Keratinocyte (primary cell): ENCODE measurements at regions not wholly inside any gene's neighbourhood (a gene's known extent, or its start where the extent isn't known, plus 50 kb on each side); places are given as distances from the start of the nearest gene placed in this dataset.
"Not testable (repeated sequence)": the region's sequence is repeated elsewhere in the genome, so short reads cannot be mapped to it uniquely, and the experiment has no call there.

Experiments used
- DNase-seq: peaks from one replicate; pipeline ENCODE4 v3.0.0-alpha.2; 2011; ENCODE audit warnings: low read depth, missing footprints, low spot score
- FAIRE-seq: peaks from 2 replicates; lab custom pipeline; 2011; peaks lifted over from hg19 to GRCh38; lab: Jason Lieb, UNC
- H2AFZ ChIP-seq: 2 replicates; pipeline ENCODE4 v1.6.0; 2012; ENCODE audit warnings: low read length, control low read depth, inconsistent platforms; ENCODE audit not compliant: control insufficient read depth
- H3K27ac ChIP-seq: 2 replicates; pipeline ENCODE4 v1.5.1; 2011; ENCODE audit warnings: low read length; ENCODE audit not compliant: control insufficient read depth, insufficient read depth
- H3K27me3 ChIP-seq: 3 replicates; pipeline ENCODE4 v1.6.0; 2011; ENCODE audit warnings: low read length; ENCODE audit not compliant: control insufficient read depth, insufficient read depth; ENCODE audit errors: extremely low read depth
- H3K36me3 ChIP-seq, 2 experiments: 2 replicates in 1 of 2; 3 replicates in 1 of 2; pipeline ENCODE4 v1.5.1; 2011; ENCODE audit warnings: low read length in 2 of 2, mild to moderate bottlenecking in 1 of 2; ENCODE audit not compliant: control insufficient read depth in 2 of 2, insufficient read depth in 2 of 2; ENCODE audit errors: extremely low read depth in 1 of 2
- H3K4me1 ChIP-seq: 3 replicates; pipeline ENCODE4 v1.5.1; 2011; ENCODE audit warnings: low read length; ENCODE audit not compliant: control insufficient read depth, insufficient read depth; ENCODE audit errors: extremely low read depth
- H3K4me2 ChIP-seq: 3 replicates; pipeline ENCODE4 v1.6.0; 2011; ENCODE audit warnings: low read depth, low read length; ENCODE audit not compliant: control insufficient read depth, insufficient read depth; ENCODE audit errors: extremely low read depth
- H3K4me3 ChIP-seq, 3 experiments: fragments of 200-600 bp in 1 of 3; sonication (generic) in 1 of 3; 2 replicates in 2 of 3; 3 replicates in 1 of 3; pipeline ENCODE4 v1.5.1; 2011 to 2016; ENCODE audit warnings: low read length in 3 of 3, mild to moderate bottlenecking in 3 of 3, control low read depth in 2 of 3, inconsistent platforms in 1 of 3, low read depth in 1 of 3, mixed read lengths in 1 of 3, mixed run types in 1 of 3, moderate library complexity in 1 of 3; ENCODE audit not compliant: control insufficient read depth in 2 of 3, insufficient read depth in 2 of 3; ENCODE audit errors: extremely low read depth in 1 of 3
- H3K79me2 ChIP-seq: 2 replicates; pipeline ENCODE4 v1.6.0; 2012; ENCODE audit warnings: low read length; ENCODE audit not compliant: control insufficient read depth, insufficient read depth
- H3K9ac ChIP-seq: 3 replicates; pipeline ENCODE4 v1.6.0; 2011; ENCODE audit warnings: low read length; ENCODE audit not compliant: control insufficient read depth, insufficient read depth; ENCODE audit errors: extremely low read depth
- H3K9me1 ChIP-seq: 3 replicates; pipeline ENCODE4 v1.6.0; 2011; ENCODE audit warnings: low read length; ENCODE audit not compliant: control insufficient read depth, insufficient read depth; ENCODE audit errors: extremely low read depth
- H3K9me3 ChIP-seq: 2 replicates; pipeline ENCODE4 v1.5.1; 2012; ENCODE audit warnings: low read depth, low read length; ENCODE audit not compliant: control insufficient read depth
- H4K20me1 ChIP-seq: 3 replicates; pipeline ENCODE4 v1.6.0; 2011; ENCODE audit warnings: low read length; ENCODE audit not compliant: control insufficient read depth, insufficient read depth; ENCODE audit errors: extremely low read depth
- dilution Hi-C: fragments of 300-500 bp; cut with MboI; formaldehyde crosslinking; loops from one replicate; pipeline ENCODE4 v1.7.0; 2020; ENCODE audit warnings: low sequenced_read_pairs; ENCODE audit not compliant: extremely low pct_ligation_motif_present

- DNase-seq, H3K4me2 ChIP-seq, H3K27ac ChIP-seq, H4K20me1 ChIP-seq, H3K9ac ChIP-seq, FAIRE-seq, dilution Hi-C loops, H3K4me1 ChIP-seq, H2AFZ ChIP-seq, H3K36me3 ChIP-seq, H3K79me2 ChIP-seq, H3K9me1 ChIP-seq, H3K9me3 ChIP-seq, H3K4me3 ChIP-seq, H3K27me3 ChIP-seq: not testable (repeated sequence)
These were observed 157.9 kb downstream of the GOLGA6L4 start for GRCh38 chr15:84393386-84393936.

GRCh38 chr15:84393966-84394365 is 158.4 kb downstream of the GOLGA6L4 start:
- H3K27ac ChIP-seq, H3K9me3 ChIP-seq, dilution Hi-C loops, DNase-seq, H3K4me3 ChIP-seq, H3K36me3 ChIP-seq, H3K79me2 ChIP-seq, FAIRE-seq, H3K4me2 ChIP-seq, H4K20me1 ChIP-seq, H3K9ac ChIP-seq, H3K27me3 ChIP-seq, H3K9me1 ChIP-seq, H3K4me1 ChIP-seq, H2AFZ ChIP-seq: not testable (repeated sequence)

DNA sequence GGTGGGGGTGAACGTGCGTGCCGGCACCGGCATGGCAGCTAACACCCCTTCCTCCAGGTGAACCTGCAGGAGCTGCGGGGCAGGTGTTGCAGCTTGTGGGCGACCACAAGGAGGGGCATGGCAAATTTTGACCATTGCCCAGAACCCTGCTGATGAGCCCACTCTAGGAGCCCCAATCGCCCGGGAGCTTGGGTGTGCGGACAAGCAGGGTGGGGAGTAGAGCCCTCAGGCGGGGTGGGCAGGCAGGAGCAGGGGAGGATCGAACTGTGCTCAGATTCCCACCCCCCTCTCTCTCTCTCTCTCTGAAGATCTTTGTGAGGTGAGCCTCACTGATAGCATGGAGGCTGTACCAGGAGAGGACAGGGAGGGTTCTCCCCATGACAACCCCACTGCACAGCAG is 159.8 kb downstream of the GOLGA6L4 start:
- H3K27me3 ChIP-seq, H4K20me1 ChIP-seq, H3K79me2 ChIP-seq, H2AFZ ChIP-seq, H3K4me2 ChIP-seq, DNase-seq, H3K9me1 ChIP-seq, H3K4me1 ChIP-seq, H3K4me3 ChIP-seq, FAIRE-seq, H3K9ac ChIP-seq, H3K36me3 ChIP-seq, dilution Hi-C loops, H3K27ac ChIP-seq, H3K9me3 ChIP-seq: not testable (repeated sequence)

GRCh38 chr15:84395881-84396280 is 160.3 kb downstream of the GOLGA6L4 start:
- dilution Hi-C loops, H4K20me1 ChIP-seq, H3K36me3 ChIP-seq, H3K27ac ChIP-seq, H2AFZ ChIP-seq, H3K4me2 ChIP-seq, H3K4me3 ChIP-seq, H3K27me3 ChIP-seq, FAIRE-seq, H3K79me2 ChIP-seq, H3K9me3 ChIP-seq, H3K9me1 ChIP-seq, H3K4me1 ChIP-seq, H3K9ac ChIP-seq, DNase-seq: not testable (repeated sequence)

GRCh38 chr15:84397066-84397465 is 161.5 kb downstream of the GOLGA6L4 start:
- H3K9me1 ChIP-seq, H3K9me3 ChIP-seq, H3K4me1 ChIP-seq, FAIRE-seq, H4K20me1 ChIP-seq, H3K27ac ChIP-seq, H3K4me2 ChIP-seq, H3K27me3 ChIP-seq, H3K36me3 ChIP-seq, dilution Hi-C loops, H2AFZ ChIP-seq, H3K4me3 ChIP-seq, H3K79me2 ChIP-seq, H3K9ac ChIP-seq, DNase-seq: not testable (repeated sequence)
